NCI-H2227 (cell line): ENCODE measurements at regions not wholly inside any gene's neighbourhood (a gene's known extent, or its start where the extent isn't known, plus 50 kb on each side); places are given as distances from the start of the nearest gene placed in this dataset.

Source experiments
- DNase-seq: peaks from one replicate; lab custom pipeline; 2025; ENCODE audit not compliant: unreplicated experiment; lab: John Stamatoyannopoulos, UW

DNA sequence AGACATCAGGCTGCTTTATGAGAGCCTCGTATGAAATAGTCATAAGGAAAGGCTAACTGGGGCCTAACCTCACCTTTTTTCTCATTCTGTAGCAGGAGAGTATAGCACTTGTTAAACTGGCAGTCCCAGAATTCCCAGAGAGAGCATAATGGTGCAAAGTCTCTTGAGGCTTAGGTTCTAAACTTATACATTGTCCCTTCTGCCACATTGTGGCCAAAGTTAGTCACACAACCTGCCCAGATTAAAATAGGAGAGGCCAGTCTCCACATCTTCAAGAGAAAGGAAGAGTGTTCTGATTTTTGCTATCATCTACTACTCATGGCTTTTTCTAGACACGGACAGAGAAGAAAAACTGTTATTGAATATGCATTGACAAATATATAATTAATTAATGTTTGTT is 1588.9 kb upstream of the PCDH7 start:
- no peak for DNase-seq

DNA sequence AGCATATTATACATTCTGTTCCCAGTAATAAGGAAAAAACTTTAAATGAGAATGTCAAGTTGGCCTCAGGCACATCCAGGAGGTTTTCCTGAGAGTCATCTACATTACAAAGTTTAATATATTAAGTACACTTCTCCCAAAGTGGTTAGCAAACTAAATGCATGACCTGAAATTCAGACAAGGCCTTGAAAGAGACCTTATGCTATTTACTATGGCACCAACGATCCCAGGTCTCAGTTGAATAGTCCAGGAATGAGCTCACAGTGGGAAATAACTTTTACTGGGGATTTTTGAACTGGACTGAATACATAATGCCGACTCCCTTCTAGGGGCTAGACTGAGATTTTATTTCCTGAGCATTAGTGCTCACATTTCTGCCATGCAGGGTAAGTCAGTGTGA is 1577.5 kb upstream of the PCDH7 start:
- DNase-seq = no peak

DNA sequence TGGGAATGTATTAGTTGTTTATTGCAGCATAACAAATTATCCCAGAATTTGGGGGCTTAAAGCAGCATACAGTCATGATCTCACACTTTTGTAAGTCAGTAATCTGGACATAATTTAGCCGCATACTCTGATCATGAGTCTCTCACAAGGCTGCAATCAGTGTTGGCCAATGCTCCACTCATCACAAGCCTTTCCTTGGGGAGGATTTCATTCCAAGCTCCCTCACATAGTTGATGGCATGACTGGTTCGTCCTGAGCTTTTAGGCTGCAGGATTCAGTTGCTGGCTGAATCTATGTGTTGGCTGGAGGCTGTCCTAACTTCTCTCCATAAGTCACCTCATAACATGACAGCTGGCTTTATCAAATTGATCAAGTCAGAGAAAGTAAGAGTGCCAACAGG is 1568.6 kb upstream of the PCDH7 start:
- no peak for DNase-seq

DNA sequence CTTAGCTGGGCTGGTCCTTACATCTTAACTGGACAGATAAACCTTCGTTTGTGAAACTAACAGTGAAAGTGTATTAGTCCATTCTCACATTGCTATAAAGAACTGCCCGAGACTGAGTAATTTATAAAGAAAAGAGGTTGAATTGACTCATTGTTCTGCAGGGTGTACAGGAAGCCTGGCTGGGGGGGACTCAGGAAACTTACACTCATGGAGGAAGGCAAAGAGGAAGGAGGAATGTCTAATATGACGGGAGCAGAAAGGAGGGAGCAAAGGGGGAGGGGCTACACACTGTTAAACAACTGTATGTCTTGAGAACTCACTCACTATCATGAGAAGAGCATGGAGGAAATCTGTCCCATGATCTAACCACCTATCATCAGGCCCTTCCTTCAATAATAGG is 1566.5 kb upstream of the PCDH7 start:
- no peak for DNase-seq

DNA sequence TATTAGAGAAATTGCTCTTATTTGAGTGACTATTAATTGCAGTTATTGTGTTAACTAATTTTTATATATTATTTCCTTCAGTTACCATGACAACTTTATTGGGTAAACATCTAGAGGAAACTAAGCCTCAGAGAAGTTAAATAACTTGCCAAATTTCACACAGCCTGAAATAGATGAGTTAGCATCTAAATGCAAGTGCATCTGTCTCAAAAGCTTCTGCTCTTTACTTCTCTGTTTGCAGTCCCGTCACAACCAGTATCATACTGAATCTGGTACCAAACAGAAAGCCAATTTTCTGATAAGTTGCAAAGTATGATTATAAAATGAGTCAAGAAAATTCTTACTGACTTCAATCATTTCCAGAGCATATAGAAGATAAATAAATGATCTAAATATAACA is 1544.9 kb upstream of the PCDH7 start:
- no peak for DNase-seq

DNA sequence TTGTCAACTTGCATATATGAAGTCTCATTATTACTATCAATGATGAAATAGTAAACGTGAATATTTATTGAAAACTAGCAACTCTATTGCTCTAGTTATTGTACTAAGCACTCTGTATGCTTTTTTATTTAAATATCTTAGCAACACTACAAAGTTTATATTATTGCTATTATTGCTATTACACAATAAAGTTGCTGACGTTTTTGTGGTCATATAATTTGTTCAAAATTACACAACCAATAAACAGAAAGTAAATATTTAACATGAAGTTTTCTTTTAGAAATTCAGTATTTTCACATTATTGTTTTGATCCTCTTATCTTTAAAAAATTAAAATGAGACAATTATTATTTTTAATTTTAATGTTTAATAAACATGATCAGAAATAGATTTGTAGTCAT is 1521.1 kb upstream of the PCDH7 start:
- no peak for DNase-seq

DNA sequence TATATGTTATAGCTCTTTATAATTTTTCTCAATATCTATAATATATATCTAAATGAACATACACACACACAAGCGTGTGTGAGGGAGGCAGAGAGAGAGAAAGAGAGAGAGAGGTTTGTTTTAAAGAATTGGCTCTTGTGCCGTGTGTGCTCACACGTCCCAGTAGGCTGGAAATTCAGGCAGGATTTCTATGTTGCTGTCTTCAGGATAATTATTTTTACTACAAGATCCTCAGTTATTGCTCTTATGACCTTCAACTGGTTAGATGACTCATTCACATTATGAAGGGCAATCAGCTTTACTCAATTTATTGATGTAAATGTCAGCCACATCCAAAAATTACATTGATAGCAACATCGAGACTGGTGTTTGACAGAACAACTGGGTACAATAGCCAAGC is 1520.7 kb upstream of the PCDH7 start:
- no peak for DNase-seq

DNA sequence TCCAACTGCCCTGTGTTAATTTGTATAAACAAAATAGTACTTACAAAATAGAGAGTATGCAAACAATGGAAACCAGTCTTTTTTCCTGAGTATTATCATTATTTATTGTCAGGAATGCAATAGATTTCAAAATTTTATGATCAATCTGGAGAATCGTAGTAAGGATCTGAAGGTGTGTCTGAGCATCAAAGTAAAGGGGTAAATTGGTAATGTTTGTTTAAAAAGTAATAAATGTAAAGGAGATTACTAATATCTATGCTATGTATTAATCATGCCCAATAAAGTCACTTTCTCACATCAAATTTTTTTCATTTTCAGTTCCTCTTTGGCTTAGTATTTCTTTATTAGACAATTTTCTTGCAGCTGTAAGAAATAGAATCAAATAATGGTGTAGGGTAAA is 1507.1 kb upstream of the PCDH7 start:
- no peak for DNase-seq

DNA sequence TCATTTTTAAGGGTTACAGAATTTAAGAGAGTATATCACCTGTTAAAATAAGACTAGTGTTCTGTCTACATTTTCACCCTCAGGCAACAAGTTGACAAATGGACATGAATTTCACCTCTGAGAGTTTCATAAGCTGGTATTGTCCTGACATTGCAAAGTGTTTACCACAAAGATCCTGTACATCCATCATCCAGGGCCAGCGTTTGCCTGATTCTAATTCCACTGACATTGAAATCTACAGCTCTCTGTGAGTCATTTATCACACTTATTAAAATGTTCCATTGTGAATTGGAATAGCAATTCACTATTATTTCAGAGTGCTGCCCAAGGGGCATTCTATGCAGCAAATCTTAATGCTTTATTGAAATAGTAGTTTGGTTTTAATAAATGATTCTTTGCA is 1499.4 kb upstream of the PCDH7 start:
- no peak for DNase-seq

DNA sequence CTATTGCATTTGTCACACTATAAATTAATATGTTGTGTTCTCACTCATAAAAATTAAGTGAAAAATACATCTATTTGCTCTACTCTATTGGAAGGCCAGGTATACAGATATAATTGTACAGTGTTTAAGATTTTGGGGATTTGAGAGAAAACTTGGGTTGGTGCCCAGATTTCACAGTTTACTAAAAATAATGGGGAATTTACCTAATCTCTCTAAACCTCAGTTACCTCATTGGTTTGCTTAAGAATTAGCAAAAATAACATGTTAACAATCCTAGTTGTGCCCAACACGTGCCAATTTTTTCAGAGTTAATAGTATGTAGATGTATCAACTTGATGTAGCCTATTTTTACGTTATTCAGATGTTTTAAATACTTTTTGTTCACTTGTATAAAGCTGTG is 1495.3 kb upstream of the PCDH7 start:
- DNase-seq = no peak

DNA sequence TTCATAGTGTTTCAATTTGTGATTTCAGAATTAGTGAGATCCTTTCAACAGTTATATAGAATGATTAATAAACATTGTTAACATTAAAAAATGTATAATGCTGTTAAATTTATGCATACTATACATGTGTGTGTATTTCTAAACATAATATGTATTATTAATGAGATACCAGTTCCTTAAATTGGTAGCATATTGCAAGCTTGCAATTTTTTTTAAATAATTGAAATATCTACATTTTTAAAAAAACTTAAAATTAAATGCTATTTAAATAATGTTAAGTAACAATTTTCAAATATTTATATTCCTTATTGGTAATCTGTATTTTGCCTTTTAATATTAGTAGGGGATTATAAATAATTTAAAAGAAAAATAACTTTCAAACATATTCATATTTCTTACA is 1479.5 kb upstream of the PCDH7 start:
- DNase-seq = no peak

DNA sequence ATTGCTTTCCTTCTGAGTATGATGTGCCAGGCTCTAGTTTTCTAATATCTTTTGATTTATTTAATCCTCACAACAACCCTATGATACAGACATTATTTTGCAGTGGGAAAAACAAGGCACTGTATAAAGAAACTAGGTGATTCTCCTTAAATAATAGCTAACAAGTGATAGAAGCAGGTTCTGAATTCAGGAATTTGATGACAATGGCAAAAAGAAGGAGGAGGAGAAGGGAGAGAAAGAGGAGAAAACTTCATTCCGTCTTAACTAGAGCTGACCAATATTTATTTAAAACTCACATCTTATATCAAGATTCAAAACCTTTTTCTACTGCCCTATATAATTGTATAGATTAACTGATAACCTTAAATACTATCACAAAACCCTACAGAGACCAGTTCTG is 1477.1 kb upstream of the PCDH7 start:
- no peak for DNase-seq

DNA sequence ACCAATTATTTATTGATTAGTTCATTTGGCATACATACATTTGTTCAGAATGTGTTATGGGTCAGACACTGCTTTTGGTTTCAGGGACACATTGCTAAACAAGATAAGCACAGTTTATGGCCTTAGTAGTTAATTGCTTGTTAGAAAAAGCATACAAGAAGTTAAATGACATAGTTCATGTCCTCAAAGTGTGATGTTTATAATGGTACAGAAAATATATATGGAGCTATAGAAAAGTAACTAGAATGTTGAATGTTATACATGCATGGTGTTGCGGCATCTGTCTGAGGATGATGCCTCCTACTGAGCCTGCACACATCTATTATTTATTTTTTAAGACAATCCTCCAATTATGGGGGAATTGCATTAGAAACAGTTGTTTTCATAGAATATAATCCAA is 1476.3 kb upstream of the PCDH7 start:
- DNase-seq = no peak

DNA sequence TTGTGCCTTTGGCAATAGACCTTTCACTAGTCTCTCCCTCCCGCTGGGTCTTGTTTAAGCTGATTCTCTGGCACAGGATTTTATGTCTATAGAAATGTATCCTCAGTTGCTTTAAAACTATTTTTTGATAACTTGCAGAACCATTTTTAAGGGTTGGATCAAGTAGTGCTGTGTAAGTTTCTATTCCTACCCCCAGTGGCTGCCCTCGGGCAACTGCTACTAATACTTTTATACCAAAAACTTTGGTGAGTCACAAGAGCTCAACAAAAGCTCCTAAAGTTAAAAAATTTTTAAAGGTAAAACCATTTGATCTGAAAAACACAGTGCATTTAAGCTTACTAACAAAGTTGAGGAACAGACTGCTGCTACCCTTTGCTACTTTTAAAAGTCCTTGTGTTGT is 1460.6 kb upstream of the PCDH7 start:
- no peak for DNase-seq

DNA sequence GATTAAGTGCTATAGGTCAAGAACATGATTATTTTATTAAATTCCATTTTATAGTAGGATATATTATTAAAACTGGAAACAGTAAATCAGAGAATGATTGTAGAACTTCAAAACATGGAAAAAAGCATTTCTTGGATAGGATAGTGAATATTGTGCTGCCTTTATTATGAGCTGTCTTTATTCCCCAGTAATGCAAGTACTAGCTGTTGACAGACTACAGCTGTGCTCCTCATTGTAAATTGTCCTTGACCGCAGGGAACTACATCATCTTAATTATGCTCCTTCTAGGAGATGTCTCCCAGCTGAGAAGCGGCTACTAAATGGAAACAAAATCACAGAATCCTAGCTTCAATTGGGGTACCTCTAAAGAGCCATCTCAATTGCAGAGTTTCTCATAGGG is 1457.2 kb upstream of the PCDH7 start:
- no peak for DNase-seq

DNA sequence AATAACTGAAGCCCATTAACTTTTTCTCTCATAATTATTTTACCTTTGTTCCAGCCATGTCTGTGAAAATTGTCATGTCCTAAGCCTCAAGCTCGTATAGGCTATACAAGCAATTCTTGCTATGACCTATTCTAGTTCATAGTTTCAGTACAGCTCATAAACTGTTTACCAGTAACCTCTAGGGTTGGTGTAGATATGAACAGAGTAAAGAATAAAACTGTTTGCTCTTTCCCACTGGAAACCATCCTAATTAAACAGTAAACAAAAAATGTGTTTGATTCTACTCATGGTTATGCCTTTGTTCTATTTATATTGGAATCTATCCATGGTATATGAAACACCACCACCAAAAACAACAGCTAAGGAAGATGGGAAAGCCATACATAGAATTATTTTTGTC is 1444.0 kb upstream of the PCDH7 start:
- DNase-seq = no peak

DNA sequence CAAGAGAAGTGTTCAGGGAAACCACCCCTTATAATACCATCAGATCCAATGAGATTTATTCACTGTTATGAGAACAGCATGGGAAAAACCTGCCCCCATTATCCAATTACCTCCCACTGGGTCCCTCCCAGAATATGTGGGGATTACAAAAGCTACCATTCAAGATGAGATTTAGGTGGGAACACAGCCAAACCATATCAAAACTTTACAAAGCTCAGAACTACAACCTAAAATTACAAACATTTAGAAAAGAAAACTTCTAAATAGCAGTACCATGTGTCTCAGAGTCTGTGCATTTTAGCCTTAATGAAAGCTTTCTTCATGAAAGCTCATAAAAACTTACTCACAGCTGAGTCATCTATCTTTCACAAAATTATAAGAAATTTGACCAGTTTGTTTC is 1442.8 kb upstream of the PCDH7 start:
- no peak for DNase-seq

DNA sequence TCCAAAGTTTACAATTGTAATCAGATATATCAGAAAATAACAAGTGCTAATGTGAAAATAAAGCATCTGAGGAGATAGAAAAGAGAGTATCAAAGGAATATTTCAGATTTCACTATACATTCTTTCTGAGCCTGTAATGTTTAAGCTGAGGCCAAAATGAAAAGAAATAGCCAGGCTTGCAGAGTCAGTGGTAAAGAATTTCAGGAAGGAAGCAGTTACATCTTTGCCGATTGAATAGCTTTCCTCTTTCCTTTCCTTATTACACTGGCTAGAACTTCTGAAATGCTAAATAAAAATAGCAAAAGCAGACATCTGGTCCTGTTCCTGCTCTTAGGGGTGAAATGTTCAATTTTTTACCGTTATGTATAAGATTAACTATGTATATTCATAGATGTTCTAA is 1441.6 kb upstream of the PCDH7 start:
- no peak for DNase-seq

DNA sequence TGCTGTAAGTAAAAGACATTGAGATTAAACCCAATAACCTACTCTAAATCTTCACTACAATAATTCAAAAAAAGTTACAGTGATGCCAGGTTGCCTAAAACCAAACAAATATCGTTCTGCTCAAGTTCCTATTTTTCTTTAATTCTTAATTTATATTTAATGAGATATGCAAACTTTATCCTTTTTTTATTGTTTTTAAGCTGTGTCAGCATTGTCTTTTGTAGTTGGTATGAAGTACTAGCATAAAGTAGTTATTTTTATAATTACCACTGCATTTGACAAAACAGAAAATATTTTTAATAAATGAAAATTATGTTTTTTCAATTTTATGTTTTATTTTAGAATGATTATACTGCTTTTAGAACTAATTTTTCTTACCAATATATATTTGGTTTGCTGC is 1431.1 kb upstream of the PCDH7 start:
- DNase-seq = no peak

DNA sequence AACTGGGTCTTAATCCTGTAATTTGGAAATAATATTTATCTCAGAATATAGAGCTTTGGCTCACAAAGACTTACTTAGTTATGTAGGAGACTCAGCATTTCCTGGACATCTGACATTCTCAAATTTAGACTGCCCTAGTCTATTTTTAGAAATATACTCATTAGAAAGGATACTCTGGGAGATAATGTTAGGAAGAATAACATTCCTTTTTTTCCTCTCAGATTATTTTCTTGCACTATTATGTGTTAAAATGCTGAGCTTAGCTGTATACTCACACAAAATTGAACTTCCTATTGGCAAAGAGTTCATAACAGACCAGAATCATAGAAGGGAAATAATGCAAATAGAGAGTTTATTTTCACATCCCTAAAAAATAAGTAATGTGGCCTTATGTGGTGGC is 1424.9 kb upstream of the PCDH7 start:
- DNase-seq = no peak

DNA sequence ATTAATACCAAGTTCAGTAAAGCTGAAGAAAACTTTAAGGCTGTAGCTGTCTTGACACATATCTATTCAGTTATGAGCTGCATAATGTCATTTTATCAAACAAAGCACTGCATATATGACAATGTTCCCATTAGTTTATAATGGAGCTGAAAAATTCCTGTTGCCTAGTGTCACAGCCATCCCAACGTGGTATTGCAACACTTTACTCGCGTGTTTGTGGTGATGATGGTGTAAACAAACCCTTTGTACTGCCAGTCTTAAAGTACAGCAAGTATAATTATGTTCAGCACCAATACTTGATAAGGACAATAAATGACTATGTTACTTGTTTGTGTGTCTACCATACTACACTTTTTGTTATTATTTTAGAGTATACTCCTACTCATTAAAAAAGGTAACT is 1415.6 kb upstream of the PCDH7 start:
- no peak for DNase-seq

DNA sequence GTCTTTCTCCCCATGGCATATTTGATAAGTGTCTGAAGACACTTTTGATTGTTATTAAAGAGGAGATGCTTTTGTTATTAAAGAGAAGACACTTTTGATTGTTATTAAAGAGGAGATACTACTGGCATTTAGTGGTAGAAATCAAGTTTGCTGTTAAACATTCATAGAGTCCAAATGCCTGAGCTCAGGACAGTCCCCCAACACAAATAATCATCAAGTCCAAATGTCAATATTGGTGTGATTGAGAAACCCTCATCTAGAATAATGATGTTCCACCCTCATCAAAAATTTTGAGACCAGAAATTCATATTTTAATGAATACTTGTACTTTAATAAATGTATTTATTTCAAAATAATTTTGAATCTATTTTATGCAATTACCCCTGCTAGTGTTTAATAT is 1412.9 kb upstream of the PCDH7 start:
- DNase-seq = no peak

DNA sequence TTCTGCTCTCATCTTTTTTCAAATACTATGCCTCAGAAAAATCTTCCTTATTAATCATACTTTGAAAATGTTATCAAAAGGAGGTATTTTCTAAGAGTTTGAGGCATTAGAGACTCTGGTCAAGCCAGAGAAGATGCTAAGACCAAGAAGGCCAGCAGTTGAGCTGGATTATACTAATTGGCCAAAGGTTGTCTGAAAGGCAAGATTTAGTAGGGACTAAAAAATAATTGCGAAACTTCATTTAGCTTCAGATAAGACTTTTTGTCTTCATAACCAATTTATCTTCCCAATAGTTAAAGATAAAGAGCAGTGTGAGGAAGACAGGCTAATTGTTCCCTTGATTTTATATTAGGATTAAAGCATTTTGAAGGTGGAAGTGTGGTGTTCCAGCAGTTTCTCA is 1412.4 kb upstream of the PCDH7 start:
- no peak for DNase-seq

DNA sequence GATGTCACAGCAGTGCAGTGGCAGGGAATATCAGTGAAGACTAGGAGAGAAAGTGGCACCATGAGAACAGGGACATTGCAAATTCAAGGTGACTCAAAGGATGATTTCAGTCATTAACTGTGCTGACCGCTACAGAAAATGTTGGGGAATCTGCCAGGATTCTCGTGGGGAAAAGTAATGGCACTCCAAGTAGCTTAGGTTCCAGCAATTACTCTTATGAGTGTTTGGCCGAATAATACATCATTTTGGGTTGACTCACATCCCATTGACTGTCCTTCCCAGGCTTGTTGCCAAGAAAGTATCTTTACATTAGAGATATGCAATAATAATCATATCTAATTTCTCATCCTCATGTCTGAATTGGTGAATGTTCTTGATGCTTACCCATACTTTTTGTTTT is 1411.1 kb upstream of the PCDH7 start:
- no peak for DNase-seq
